Activated CD4-positive, alpha-beta T cell treated with anti-CD3 and anti-CD28 coated beads, Interleukin-2, amount 10 ng/mL, durations not matched to agents 24 days and 14 days (primary cell): ENCODE measurements at regions not wholly inside any gene's neighbourhood (a gene's known extent, or its start where the extent isn't known, plus 50 kb on each side); places are given as distances from the start of the nearest gene placed in this dataset.

Experiments used
- DNase-seq: peaks from one replicate; pipeline ENCODE4 v3.0.0; 2022
- H3K27ac Mint-ChIP-seq: one replicate; pipeline ENCODE4 v1.8.0; 2022; ENCODE audit warnings: mild to moderate bottlenecking, mixed read lengths
- H3K27me3 Mint-ChIP-seq: one replicate; pipeline ENCODE4 v1.8.0; 2022; ENCODE audit warnings: mixed read lengths
- H3K36me3 Mint-ChIP-seq: one replicate; pipeline ENCODE4 v1.8.0; 2022; ENCODE audit warnings: low read depth, mild to moderate bottlenecking, mixed read lengths
- H3K4me1 Mint-ChIP-seq: one replicate; pipeline ENCODE4 v1.8.0; 2021; ENCODE audit warnings: mixed read lengths
- H3K4me3 Mint-ChIP-seq: one replicate; pipeline ENCODE4 v1.8.0; 2022; ENCODE audit warnings: mild to moderate bottlenecking, moderate library complexity, mixed read lengths
- H3K9me3 Mint-ChIP-seq: one replicate; pipeline ENCODE4 v1.8.0; 2021; ENCODE audit warnings: mixed read lengths
- intact Hi-C: fragments of 100-400 bp; cut with micrococcal nuclease; formaldehyde crosslinking; loops from one replicate; pipeline ENCODE4 v1.15.1; 2023

DNA sequence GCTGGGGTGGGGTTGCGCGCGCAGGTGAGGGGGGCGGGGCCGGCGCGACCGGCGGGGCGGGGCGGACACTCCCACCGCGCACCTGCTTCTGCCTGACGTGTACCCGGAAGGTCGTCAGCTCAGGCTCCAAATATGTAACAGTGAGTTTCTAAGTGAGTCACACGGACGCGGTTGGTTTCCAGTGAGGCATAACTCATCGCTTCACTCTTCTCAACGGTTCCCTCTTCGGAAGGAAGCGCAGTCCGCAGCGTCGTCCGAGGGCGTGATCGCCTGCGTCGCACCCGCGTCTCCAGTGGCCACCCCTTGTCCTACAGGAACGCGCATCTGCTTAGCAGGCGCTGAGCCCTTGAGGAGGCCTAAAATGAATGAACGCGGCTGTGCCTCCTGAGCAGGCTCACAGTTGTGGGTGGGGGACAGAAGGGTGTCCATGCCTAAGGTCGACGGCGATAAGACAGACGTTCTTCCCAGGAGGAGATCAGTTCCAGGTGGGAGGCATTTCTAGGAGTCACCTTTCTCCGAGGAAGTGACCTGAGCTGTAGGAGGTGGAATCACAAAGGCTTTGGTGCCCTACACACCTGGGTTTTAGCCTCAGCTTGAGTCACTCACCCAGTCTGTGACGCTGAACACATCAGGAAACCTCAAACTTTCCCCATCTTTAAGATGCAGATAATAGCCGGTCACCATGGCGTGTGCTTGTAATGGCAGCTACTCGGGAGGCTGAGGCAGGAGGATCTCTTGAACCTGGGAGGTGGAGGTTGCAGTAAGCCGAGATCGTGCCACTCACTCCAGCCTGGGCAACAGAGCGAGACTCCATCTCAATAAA, 50.9 kb upstream of the EZR start:
- intact Hi-C loops = loop anchor here (1.0 to 5.0 kb wide), 8 partner anchors 9 to 1107 kb away; no protein-coding TSS in a partner anchor
- Mint-ChIP-seq H3K36me3 (peaks cover 2% of the 10 kb centered on the region), H3K4me3 (peak overlapping the region; percentile 86), H3K27ac (peak overlapping the region; percentile 98), H3K4me1 (peaks cover 29% of the 10 kb centered on the region), H3K9me3 (peaks cover 4% of the 10 kb centered on the region), H3K27me3 (peaks cover 4% of the 10 kb centered on the region)
- peak; percentile 96 for DNase-seq

DNA sequence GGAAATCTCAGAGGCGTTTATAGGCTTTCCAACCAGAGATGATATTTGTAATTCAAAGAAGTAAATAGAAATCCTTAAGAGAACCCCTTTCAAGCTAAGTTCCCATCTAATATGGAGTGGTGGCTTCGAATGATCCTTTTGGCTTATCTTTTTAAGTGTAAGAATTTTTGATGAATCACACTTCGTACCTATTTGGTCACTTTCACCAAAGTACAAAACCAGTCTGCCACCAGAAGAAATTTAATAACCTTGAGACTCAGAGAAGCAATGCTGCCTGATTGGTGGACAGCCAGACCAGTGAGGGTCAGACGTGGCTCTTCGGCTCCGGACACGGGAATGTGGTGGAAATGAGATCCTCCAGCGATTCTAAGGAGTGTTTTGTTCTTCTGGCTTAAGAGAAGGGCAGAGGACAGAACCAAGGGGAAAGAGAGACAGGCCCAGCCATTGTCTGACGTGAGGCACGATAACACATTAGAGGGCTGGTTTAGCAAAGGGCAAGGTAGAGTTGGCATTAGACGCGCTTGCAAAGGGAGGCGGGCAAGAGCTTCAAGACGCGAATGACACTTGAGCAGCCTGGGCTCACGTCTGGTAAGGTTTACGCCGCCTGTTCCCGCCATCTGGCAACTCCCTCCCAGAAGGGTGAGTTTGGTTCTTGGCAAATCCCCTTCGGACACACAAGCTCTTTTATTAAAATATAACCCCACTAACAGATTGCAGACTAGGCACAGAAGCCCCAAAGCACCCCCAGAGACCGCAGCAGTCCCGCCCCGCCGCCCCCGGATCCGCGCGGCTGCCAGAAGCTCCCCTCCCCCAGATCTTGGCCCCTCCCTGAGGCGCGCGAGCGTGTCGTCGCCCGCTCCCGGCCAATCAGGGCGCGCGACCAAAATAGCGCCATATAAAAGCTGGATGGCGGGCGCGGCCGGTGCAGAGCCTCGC, 50.0 kb upstream of the EZR start:
- peak; percentile 98 for DNase-seq
- H3K27ac Mint-ChIP-seq = peak overlapping the region; percentile 98
- peaks cover 29% of the 10 kb centered on the region for H3K4me1 Mint-ChIP-seq
- peaks cover 2% of the 10 kb centered on the region for H3K36me3 Mint-ChIP-seq
- intact Hi-C loops = loop anchor here (1.0 to 5.0 kb wide), 5 partner anchors 16 to 1108 kb away; no protein-coding TSS in a partner anchor
- H3K27me3 Mint-ChIP-seq = peaks cover 4% of the 10 kb centered on the region
- H3K9me3 Mint-ChIP-seq = peaks cover 4% of the 10 kb centered on the region
- H3K4me3 Mint-ChIP-seq = peak overlapping the region; percentile 86
